Glutamatergic neuron (in vitro differentiated cells): ENCODE measurements at regions not wholly inside any gene's neighbourhood (a gene's known extent, or its start where the extent isn't known, plus 50 kb on each side); places are given as distances from the start of the nearest gene placed in this dataset.

Experiments
- DNase-seq: peaks from one replicate; pipeline ENCODE4 v3.0.0; 2022
- H3K27ac Mint-ChIP-seq: one replicate; pipeline ENCODE4 v1.8.0; 2020; ENCODE audit warnings: mild to moderate bottlenecking, mixed read lengths, inconsistent platforms; ENCODE audit not compliant: unreplicated experiment
- H3K27me3 Mint-ChIP-seq: one replicate; pipeline ENCODE4 v1.8.0; 2020; ENCODE audit warnings: mild to moderate bottlenecking, moderate library complexity, mixed read lengths, inconsistent platforms; ENCODE audit not compliant: unreplicated experiment
- H3K36me3 Mint-ChIP-seq: one replicate; pipeline ENCODE4 v1.8.0; 2020; ENCODE audit warnings: mild to moderate bottlenecking, mixed read lengths, inconsistent platforms; ENCODE audit not compliant: unreplicated experiment
- H3K4me1 Mint-ChIP-seq: one replicate; pipeline ENCODE4 v1.8.0; 2020; ENCODE audit warnings: mild to moderate bottlenecking, low read depth, mixed read lengths, inconsistent platforms; ENCODE audit not compliant: unreplicated experiment
- H3K4me3 Mint-ChIP-seq: one replicate; pipeline ENCODE4 v1.8.0; 2020; ENCODE audit warnings: mild to moderate bottlenecking, mixed read lengths, inconsistent platforms; ENCODE audit not compliant: unreplicated experiment
- H3K9me3 Mint-ChIP-seq: one replicate; pipeline ENCODE4 v1.8.0; 2020; ENCODE audit warnings: mild to moderate bottlenecking, moderate library complexity, mixed read lengths, inconsistent platforms; ENCODE audit not compliant: unreplicated experiment
- TF ChIP-seq, protein P1 (sequence below): fragments of 200-600 bp; sonication (generic); IDR thresholded peaks from one replicate; pipeline ENCODE4 v1.5.0; 2021; ENCODE audit not compliant: partially characterized antibody, unreplicated experiment

DNA sequence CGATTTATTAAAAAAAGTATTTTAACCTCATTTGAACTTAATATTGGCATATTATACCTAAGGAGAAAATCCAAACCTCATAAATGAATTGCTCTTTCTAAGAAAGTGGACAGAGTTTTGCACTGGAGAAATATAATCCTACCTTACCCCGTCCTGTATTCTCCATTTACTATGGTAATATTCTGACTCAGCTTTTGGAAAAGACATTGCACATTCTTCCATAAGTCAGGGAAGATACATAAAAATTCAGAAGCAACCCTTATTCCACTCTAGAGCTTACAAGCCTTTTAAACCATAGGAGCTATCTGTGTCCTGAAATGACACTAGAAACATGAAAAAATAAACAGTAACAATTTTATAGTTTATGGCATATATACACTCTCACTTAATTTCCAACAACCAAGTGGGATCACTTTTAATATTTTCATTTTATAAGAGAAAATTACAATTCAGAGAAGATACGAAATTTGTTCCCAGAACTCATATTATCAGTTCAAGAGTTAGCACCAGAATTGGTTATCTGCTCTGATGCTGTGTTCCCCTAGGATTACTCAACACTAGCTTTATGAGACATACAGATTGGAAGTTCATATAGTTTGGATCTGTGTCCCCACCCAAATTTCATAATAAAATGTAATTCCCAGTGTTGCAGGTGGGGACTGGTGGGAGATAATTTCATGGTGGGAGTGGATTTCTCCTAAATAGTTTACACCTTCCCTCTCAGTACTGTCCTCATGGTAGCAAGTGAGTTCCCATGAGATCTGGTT is 359.4 kb downstream of the ARAP2 start:
- Mint-ChIP-seq H3K27ac (no peak overlapping the region), H3K36me3 (no peaks in the 10 kb centered on the region), H3K9me3 (no peaks in the 10 kb centered on the region), H3K4me1 (no peaks in the 10 kb centered on the region), H3K4me3 (no peak overlapping the region), H3K27me3 (peaks cover 1% of the 10 kb centered on the region)
- TF ChIP-seq, protein P1, sequence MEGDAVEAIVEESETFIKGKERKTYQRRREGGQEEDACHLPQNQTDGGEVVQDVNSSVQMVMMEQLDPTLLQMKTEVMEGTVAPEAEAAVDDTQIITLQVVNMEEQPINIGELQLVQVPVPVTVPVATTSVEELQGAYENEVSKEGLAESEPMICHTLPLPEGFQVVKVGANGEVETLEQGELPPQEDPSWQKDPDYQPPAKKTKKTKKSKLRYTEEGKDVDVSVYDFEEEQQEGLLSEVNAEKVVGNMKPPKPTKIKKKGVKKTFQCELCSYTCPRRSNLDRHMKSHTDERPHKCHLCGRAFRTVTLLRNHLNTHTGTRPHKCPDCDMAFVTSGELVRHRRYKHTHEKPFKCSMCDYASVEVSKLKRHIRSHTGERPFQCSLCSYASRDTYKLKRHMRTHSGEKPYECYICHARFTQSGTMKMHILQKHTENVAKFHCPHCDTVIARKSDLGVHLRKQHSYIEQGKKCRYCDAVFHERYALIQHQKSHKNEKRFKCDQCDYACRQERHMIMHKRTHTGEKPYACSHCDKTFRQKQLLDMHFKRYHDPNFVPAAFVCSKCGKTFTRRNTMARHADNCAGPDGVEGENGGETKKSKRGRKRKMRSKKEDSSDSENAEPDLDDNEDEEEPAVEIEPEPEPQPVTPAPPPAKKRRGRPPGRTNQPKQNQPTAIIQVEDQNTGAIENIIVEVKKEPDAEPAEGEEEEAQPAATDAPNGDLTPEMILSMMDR = no peak
- DNase-seq = no peak

DNA sequence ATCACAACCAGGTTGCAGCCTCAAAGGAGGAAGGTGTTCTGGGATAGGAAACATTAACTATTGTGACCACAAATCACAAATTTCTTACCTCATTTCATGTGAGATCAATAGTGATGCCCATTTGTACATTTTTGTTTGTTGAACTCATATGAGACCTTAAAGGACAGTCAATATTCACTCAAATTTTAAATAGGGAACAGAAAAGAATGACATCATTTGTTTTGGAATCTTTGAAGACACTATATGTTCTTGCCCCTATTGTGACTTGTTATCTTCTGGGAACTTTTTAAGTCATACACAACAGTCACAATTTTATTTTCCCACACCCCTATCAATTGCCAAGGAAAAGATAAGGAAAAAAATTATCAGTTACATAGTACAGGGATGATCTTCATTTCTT is 346.5 kb downstream of the ARAP2 start:
- TF ChIP-seq, protein P1 = no peak
- Mint-ChIP-seq H3K36me3 (no peaks in the 10 kb centered on the region), H3K4me1 (peaks cover 3% of the 10 kb centered on the region), H3K4me3 (no peak overlapping the region), H3K9me3 (peaks cover 2% of the 10 kb centered on the region), H3K27ac (no peak overlapping the region), H3K27me3 (peaks cover 3% of the 10 kb centered on the region)
- no peak for DNase-seq

DNA sequence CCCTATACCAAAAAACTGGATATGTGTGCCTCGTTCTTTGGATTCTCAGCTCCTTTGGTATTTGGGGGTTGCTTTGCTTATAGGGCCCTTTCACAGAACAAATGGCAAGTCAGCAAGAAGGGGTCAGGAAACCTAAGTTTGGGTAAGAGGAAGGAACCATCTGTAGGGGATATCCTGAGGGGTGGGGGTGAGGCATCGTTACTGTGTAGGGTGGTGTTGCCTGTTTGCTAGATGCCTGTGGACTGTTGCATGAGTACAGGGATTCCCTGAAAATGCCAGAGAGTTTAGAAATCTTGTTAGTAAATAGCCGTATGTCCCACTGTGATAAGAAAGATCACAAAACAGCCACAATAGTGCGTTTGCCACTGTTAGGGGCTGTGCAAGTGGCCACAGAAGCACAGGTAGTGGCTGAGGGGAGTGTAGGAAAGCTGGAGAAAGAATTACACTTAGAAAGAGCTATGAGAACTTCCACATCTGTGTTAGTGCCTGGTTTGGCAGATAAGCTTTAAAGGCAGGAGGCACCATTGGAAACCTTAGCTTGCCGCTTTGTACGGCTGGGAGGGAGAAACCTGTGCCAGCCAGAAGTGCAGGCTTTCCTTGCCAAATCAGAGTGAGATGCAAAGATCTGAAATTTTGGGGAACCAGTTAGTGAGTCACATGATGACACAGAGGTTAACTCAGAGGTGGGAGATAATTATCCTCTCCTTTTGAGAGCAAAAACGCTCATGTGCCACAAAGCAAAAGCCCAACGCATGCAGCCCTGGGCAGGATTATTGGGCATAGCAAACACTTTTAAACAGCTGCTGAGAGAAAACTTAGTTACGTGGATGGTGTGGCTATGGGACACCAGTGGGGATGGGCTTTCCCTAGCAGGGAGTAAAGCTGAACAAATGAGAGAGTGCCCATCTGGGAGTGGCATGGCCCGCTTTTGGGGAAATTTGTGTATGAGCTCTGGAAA is 343.7 kb downstream of the ARAP2 start:
- Mint-ChIP-seq H3K27me3 (peaks cover 3% of the 10 kb centered on the region), H3K4me1 (peaks cover 3% of the 10 kb centered on the region), H3K27ac (no peak overlapping the region), H3K9me3 (peaks cover 2% of the 10 kb centered on the region), H3K36me3 (no peaks in the 10 kb centered on the region), H3K4me3 (no peak overlapping the region)
- no peak for DNase-seq
- TF ChIP-seq, protein P1 = no peak

DNA sequence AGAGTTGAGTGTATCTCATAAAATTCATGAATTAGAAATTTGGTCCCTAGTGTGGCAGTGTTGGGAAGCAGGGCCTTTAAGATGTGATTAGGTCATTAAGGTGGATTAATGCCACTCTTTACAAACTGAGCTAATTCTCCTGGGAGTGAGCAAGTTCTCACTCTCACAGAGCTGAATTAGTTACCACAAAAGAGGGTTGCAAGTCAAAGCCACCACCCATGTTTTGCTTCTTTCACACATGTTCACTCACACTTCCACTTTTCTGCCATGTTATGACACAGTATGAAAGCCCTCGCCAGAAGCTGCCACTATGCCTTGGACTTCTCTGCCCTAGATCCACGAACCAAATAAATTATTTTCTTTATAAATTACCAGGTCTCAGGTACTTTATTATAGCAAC is 332.1 kb downstream of the ARAP2 start:
- TF ChIP-seq, protein P1 = no peak
- Mint-ChIP-seq H3K27ac (no peak overlapping the region), H3K27me3 (no peaks in the 10 kb centered on the region), H3K9me3 (no peaks in the 10 kb centered on the region), H3K4me3 (no peak overlapping the region), H3K36me3 (no peaks in the 10 kb centered on the region), H3K4me1 (peaks cover 7% of the 10 kb centered on the region)
- DNase-seq = no peak
